GM23338 (cell line): ENCODE measurements at regions not wholly inside any gene's neighbourhood (a gene's known extent, or its start where the extent isn't known, plus 50 kb on each side); places are given as distances from the start of the nearest gene placed in this dataset.

ENCODE experiments used
- EZH2 ChIP-seq: fragments of 200-600 bp; sonication (generic); IDR thresholded peaks from one replicate; pipeline ENCODE4 v1.8.0; 2017; ENCODE audit warnings: antibody characterized with exemption, mild to moderate bottlenecking, low read depth; ENCODE audit not compliant: unreplicated experiment
- POLR2AphosphoS5 ChIP-seq: IDR thresholded peaks from 2 replicates; pipeline ENCODE4 v1.6.1; 2016; ENCODE audit warnings: antibody characterized with exemption, low read depth
- TF ChIP-seq, protein P1 (sequence below), 2 experiments: fragments of 200-600 bp in 1 of 2; sonication (generic) in 1 of 2; conservative IDR thresholded peaks; 2 replicates each; pipeline versions ENCODE4 v1.5.1 to v1.6.1; 2016 to 2017; ENCODE audit warnings: antibody characterized with exemption in 2 of 2, low read depth in 2 of 2, mild to moderate bottlenecking in 2 of 2, moderate library complexity in 1 of 2
- TF ChIP-seq, protein P2 (sequence below): IDR thresholded peaks from 2 replicates; pipeline ENCODE4 v1.6.1; 2016; ENCODE audit warnings: antibody characterized with exemption
- TF ChIP-seq, protein P3 (sequence below): IDR thresholded peaks from one replicate; pipeline ENCODE4 v1.6.1; 2018; ENCODE audit warnings: antibody characterized with exemption; ENCODE audit not compliant: unreplicated experiment

DNA sequence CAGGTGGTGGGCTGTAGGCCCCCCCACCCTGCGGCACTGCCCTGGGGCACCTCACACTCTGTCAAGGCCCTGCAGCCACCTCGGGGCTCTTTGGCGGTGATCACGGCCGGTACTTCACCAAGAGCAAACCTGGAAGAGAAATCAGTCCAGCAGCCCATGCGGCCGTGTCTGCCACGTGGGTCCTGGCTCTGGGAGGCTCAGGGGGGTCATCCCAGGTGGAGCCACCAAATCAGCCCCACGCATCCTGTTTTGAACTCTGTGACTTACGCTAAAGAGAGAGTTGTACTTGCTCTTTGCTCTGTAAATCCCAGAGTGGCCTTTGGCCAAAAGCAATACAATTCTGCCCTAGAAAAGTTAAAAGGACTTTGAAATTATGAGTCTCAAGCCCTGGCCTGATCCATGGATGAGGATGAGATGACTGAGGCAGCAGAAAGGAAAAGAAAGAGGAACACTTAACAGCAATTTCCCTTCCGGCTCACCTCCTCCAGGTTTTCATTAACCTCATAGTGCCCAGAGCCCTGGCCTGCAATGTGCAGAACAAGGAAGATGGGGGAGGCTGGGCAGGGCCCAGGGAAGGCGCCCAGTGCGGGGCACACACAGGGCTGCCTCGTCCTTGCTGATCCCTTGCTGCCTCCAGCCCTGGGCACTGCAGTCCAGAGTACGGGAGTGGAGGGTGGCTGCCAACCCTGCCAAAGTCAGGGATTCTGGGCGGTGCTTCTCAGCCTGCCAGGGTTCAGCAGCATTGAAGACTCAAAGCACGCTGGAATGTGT, 337.0 kb downstream of the MATN1 start:
- TF ChIP-seq, protein P1, sequence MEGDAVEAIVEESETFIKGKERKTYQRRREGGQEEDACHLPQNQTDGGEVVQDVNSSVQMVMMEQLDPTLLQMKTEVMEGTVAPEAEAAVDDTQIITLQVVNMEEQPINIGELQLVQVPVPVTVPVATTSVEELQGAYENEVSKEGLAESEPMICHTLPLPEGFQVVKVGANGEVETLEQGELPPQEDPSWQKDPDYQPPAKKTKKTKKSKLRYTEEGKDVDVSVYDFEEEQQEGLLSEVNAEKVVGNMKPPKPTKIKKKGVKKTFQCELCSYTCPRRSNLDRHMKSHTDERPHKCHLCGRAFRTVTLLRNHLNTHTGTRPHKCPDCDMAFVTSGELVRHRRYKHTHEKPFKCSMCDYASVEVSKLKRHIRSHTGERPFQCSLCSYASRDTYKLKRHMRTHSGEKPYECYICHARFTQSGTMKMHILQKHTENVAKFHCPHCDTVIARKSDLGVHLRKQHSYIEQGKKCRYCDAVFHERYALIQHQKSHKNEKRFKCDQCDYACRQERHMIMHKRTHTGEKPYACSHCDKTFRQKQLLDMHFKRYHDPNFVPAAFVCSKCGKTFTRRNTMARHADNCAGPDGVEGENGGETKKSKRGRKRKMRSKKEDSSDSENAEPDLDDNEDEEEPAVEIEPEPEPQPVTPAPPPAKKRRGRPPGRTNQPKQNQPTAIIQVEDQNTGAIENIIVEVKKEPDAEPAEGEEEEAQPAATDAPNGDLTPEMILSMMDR (conservative IDR thresholded peaks at IDR 0.05; ENCODE audit: low read depth in 2 of 2) = no peak
- TF ChIP-seq, protein P2, sequence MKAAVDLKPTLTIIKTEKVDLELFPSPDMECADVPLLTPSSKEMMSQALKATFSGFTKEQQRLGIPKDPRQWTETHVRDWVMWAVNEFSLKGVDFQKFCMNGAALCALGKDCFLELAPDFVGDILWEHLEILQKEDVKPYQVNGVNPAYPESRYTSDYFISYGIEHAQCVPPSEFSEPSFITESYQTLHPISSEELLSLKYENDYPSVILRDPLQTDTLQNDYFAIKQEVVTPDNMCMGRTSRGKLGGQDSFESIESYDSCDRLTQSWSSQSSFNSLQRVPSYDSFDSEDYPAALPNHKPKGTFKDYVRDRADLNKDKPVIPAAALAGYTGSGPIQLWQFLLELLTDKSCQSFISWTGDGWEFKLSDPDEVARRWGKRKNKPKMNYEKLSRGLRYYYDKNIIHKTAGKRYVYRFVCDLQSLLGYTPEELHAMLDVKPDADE = no peak
- TF ChIP-seq POLR2AphosphoS5 (no peak), EZH2 (no peak)
- TF ChIP-seq, protein P3, sequence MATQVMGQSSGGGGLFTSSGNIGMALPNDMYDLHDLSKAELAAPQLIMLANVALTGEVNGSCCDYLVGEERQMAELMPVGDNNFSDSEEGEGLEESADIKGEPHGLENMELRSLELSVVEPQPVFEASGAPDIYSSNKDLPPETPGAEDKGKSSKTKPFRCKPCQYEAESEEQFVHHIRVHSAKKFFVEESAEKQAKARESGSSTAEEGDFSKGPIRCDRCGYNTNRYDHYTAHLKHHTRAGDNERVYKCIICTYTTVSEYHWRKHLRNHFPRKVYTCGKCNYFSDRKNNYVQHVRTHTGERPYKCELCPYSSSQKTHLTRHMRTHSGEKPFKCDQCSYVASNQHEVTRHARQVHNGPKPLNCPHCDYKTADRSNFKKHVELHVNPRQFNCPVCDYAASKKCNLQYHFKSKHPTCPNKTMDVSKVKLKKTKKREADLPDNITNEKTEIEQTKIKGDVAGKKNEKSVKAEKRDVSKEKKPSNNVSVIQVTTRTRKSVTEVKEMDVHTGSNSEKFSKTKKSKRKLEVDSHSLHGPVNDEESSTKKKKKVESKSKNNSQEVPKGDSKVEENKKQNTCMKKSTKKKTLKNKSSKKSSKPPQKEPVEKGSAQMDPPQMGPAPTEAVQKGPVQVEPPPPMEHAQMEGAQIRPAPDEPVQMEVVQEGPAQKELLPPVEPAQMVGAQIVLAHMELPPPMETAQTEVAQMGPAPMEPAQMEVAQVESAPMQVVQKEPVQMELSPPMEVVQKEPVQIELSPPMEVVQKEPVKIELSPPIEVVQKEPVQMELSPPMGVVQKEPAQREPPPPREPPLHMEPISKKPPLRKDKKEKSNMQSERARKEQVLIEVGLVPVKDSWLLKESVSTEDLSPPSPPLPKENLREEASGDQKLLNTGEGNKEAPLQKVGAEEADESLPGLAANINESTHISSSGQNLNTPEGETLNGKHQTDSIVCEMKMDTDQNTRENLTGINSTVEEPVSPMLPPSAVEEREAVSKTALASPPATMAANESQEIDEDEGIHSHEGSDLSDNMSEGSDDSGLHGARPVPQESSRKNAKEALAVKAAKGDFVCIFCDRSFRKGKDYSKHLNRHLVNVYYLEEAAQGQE = no peak
